ENCODE measurements at regions not wholly inside any gene's neighbourhood (a gene's known extent, or its start where the extent isn't known, plus 50 kb on each side); places are given as distances from the start of the nearest gene placed in this dataset.
"Not testable (repeated sequence)": the region's sequence is repeated elsewhere in the genome, so short reads cannot be mapped to it uniquely, and the experiment has no call there.

GRCh38 chr1:189628857-189629256 lies 848.8 kb downstream of the BRINP3 start:
- no peak overlapping the region for H3K4me3 ChIP-seq
- no peak overlapping the region for H3K27ac ChIP-seq
- H3K4me1 ChIP-seq, result no peaks in the 10 kb centered on the region
- WGBS, 2 donors, result 40 to 44% methylated on average over 3 of the region's 3 CpGs
- no peak for DNase-seq
- intact Hi-C loops (cut with DNase I), result no loop called here
- TF ChIP-seq EP300 (IDR thresholded peaks at IDR 0.05), result no peak
- no peak for TF ChIP-seq POLR2A (IDR thresholded peaks at IDR 0.05)
- no peak for TF ChIP-seq CTCF (IDR thresholded peaks at IDR 0.05)
- no peak for TF ChIP-seq POLR2AphosphoS5 (IDR thresholded peaks at IDR 0.05)
- no peaks in the 10 kb centered on the region for H3K9me3 ChIP-seq
- H3K36me3 ChIP-seq, result no peaks in the 10 kb centered on the region
- no peaks in the 10 kb centered on the region for H3K27me3 ChIP-seq

DNA sequence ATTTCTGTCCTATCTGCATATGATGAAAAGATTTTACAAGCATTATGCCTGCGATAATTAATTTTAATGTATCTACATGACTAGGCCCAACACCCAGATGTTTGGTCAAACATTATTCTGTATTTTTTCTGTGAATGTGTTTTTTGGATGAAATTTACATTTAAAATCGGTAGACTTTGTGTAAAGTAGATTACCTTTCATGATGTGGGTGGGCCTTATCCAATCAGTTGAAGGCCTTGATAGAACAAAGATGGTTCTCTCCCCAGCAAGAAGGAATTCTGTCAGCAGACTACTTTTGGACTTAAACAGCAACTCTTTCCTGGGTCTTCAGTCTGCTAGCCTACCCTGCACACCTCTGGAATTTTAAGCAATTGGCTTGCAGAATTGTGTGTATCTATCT lies 844.0 kb downstream of the BRINP3 start:
- Histone ChIP-seq H3K27me3 (no peaks in the 10 kb centered on the region), H3K9me3 (no peaks in the 10 kb centered on the region), H3K27ac (no peak overlapping the region), H3K4me1 (no peaks in the 10 kb centered on the region), H3K4me3 (no peak overlapping the region), H3K36me3 (no peaks in the 10 kb centered on the region)
- 87 to 91% methylated on average over 2 of the region's 2 CpGs for WGBS, 2 donors
- DNase-seq, result no peak
- TF ChIP-seq POLR2AphosphoS5 (IDR thresholded peaks at IDR 0.05), result no peak
- TF ChIP-seq EP300 (IDR thresholded peaks at IDR 0.05), result no peak
- no peak for TF ChIP-seq POLR2A (IDR thresholded peaks at IDR 0.05)
- no peak for TF ChIP-seq CTCF (IDR thresholded peaks at IDR 0.05)
- intact Hi-C loops (cut with DNase I), result no loop called here

GRCh38 chr1:189637041-189637440 lies 840.6 kb downstream of the BRINP3 start:
- H3K27ac ChIP-seq, result no peak overlapping the region
- no peaks in the 10 kb centered on the region for H3K4me1 ChIP-seq
- H3K36me3 ChIP-seq, result no peaks in the 10 kb centered on the region
- 58 to 91% methylated on average over 2 of the region's 2 CpGs for WGBS, 2 donors
- no peak for DNase-seq
- no peaks in the 10 kb centered on the region for H3K27me3 ChIP-seq
- H3K9me3 ChIP-seq, result no peaks in the 10 kb centered on the region
- intact Hi-C loops (cut with DNase I), result no loop called here
- no peak overlapping the region for H3K4me3 ChIP-seq
- no peak for TF ChIP-seq POLR2A (IDR thresholded peaks at IDR 0.05)
- TF ChIP-seq POLR2AphosphoS5 (IDR thresholded peaks at IDR 0.05), result no peak
- TF ChIP-seq CTCF (IDR thresholded peaks at IDR 0.05), result no peak
- no peak for TF ChIP-seq EP300 (IDR thresholded peaks at IDR 0.05)

DNA sequence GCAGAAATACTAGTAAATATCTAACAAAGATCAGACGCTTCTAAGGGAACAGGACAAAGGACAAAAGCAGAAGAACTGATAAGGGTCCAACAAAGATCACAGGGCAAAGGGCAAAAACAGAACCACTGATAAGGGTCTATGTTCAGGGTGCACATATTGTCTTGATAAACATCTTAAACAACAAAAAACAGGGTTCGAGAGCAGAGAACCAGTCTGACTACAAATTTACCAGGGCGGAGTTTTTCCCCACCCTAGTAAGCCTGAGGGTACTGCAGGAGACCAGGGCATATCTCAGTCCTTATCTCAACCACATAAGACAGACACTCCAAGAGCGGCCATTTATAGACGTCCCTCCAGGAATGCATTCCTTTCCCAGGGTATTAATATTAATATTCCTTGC lies 833.5 kb downstream of the BRINP3 start:
- H3K27ac ChIP-seq; H3K27me3 ChIP-seq; H3K4me1 ChIP-seq; intact Hi-C loops (cut with DNase I); H3K36me3 ChIP-seq; DNase-seq; H3K4me3 ChIP-seq; H3K9me3 ChIP-seq: not testable (repeated sequence)
- WGBS, 2 donors, result 57 to 72% methylated on average over 5 of the region's 5 CpGs

DNA sequence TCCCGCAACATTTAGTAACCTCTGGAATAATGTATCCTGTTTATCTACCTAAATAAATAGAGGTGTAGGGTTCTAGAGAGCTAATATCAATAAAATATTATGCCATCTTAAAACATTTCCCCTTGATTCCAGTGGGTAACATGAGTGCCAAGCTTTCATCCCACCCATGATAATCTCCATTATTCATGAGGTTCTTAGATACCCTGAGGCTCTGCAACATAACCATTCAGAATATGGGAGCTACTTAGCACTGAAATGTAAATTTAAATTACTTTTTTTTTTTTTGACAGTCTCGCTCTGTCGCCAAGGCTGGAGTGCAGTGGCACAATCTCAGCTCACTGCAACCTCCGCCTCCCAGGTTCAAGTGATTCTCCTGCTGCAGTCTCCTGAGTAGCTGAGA lies 832.7 kb downstream of the BRINP3 start:
- no peaks in the 10 kb centered on the region for H3K4me1 ChIP-seq
- intact Hi-C loops (cut with DNase I), result no loop called here

More for the DNA sequence above, 832.7 kb downstream of the BRINP3 start:
- Histone ChIP-seq H3K9me3 (no peaks in the 10 kb centered on the region), H3K27me3 (no peaks in the 10 kb centered on the region), H3K4me3 (no peak overlapping the region), H3K27ac (no peak overlapping the region), H3K36me3 (no peaks in the 10 kb centered on the region)
- 94 to 97% methylated on average over 4 of the region's 4 CpGs for WGBS, 2 donors
- DNase-seq, result no peak
- no peak for TF ChIP-seq EP300 (IDR thresholded peaks at IDR 0.05)
- no peak for TF ChIP-seq POLR2AphosphoS5 (IDR thresholded peaks at IDR 0.05)
- no peak for TF ChIP-seq POLR2A (IDR thresholded peaks at IDR 0.05)
- TF ChIP-seq CTCF (IDR thresholded peaks at IDR 0.05), result no peak

All from sigmoid colon (tissue), 6 donors.